ENCODE measurements at regions not wholly inside any gene's neighbourhood (a gene's known extent, or its start where the extent isn't known, plus 50 kb on each side); places are given as distances from the start of the nearest gene placed in this dataset.

DNA sequence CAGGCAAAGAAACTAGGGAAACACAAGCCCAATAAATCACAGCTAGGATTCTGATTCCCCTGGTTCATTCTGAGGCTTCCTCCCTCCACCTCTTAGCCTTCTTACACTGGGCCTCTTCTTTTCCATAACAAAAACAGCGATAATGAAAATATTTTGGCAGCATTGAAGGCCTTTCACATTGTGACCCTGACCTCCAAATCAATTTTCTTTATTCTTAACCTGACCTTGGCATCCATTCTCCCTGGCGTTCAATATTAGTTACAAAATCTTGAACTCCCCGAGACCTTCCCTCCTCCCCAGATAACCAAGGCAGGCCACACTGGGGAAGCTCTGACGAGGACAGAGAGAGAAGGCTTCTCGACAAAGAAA is 399.9 kb downstream of the ZSWIM6 start:
- no peak for TF ChIP-seq CSDC2 (CRISPR knock-in tag; IDR thresholded peaks at IDR 0.05)
- TF ChIP-seq, protein P1, sequence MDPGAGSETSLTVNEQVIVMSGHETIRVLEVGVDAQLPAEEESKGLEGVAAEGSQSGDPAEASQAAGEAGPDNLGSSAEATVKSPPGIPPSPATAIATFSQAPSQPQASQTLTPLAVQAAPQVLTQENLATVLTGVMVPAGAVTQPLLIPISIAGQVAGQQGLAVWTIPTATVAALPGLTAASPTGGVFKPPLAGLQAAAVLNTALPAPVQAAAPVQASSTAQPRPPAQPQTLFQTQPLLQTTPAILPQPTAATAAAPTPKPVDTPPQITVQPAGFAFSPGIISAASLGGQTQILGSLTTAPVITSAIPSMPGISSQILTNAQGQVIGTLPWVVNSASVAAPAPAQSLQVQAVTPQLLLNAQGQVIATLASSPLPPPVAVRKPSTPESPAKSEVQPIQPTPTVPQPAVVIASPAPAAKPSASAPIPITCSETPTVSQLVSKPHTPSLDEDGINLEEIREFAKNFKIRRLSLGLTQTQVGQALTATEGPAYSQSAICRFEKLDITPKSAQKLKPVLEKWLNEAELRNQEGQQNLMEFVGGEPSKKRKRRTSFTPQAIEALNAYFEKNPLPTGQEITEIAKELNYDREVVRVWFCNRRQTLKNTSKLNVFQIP (CRISPR knock-in tag; IDR thresholded peaks at IDR 0.05; ENCODE audit: borderline replicate concordance, low read depth), result no peak
- TF ChIP-seq, protein P2, sequence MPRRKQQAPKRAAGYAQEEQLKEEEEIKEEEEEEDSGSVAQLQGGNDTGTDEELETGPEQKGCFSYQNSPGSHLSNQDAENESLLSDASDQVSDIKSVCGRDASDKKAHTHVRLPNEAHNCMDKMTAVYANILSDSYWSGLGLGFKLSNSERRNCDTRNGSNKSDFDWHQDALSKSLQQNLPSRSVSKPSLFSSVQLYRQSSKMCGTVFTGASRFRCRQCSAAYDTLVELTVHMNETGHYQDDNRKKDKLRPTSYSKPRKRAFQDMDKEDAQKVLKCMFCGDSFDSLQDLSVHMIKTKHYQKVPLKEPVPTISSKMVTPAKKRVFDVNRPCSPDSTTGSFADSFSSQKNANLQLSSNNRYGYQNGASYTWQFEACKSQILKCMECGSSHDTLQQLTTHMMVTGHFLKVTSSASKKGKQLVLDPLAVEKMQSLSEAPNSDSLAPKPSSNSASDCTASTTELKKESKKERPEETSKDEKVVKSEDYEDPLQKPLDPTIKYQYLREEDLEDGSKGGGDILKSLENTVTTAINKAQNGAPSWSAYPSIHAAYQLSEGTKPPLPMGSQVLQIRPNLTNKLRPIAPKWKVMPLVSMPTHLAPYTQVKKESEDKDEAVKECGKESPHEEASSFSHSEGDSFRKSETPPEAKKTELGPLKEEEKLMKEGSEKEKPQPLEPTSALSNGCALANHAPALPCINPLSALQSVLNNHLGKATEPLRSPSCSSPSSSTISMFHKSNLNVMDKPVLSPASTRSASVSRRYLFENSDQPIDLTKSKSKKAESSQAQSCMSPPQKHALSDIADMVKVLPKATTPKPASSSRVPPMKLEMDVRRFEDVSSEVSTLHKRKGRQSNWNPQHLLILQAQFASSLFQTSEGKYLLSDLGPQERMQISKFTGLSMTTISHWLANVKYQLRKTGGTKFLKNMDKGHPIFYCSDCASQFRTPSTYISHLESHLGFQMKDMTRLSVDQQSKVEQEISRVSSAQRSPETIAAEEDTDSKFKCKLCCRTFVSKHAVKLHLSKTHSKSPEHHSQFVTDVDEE (CRISPR knock-in tag; IDR thresholded peaks at IDR 0.05), result no peak
- TF ChIP-seq PPARA (CRISPR knock-in tag; IDR thresholded peaks at IDR 0.05; ENCODE audit: borderline replicate concordance), result no peak
- no peak for TF ChIP-seq TCF4 (CRISPR knock-in tag; IDR thresholded peaks at IDR 0.05; ENCODE audit: borderline replicate concordance)
- TF ChIP-seq OSR1 (CRISPR knock-in tag; IDR thresholded peaks at IDR 0.05), result no peak
- TF ChIP-seq BACH2 (CRISPR knock-in tag; IDR thresholded peaks at IDR 0.05; ENCODE audit: borderline replicate concordance), result no peak
- no peak for TF ChIP-seq ARNTL (CRISPR knock-in tag; IDR thresholded peaks at IDR 0.05; ENCODE audit: borderline replicate concordance, low read depth)
- TF ChIP-seq GLIS3 (CRISPR knock-in tag; IDR thresholded peaks at IDR 0.05), result no peak
- TF ChIP-seq ISL1 (CRISPR knock-in tag; IDR thresholded peaks at IDR 0.05), result no peak
- no peak for TF ChIP-seq ZC3H10 (CRISPR knock-in tag; IDR thresholded peaks at IDR 0.05)
- no peak for ATAC-seq

DNA sequence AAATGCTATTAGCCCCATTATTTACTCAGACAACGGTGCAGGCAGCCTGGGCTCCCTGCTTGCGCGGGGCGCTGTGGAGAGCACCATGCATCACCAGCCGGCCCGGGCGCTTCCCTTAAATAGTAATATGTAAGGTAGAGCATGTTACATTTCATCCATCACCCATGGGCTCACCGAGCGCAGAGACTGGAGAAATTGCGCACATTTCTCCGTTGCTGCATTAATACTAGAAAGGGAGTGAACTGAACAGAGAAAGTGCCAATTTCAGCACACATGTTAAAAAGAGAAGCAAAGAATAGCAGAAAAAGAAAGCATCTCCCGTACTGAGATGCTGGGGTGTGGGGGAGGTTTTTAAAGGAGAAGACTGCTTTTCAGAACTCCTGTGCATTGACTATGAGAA is 400.3 kb downstream of the ZSWIM6 start:
- no peak for ATAC-seq
- TF ChIP-seq ZC3H10 (CRISPR knock-in tag; IDR thresholded peaks at IDR 0.05) (no peak), ZFP30 (CRISPR knock-in tag; IDR thresholded peaks at IDR 0.05) (no peak), ZNF565 (CRISPR knock-in tag; conservative IDR thresholded peaks at IDR 0.05; ENCODE audit: low read depth) (no peak), CSDC2 (CRISPR knock-in tag; IDR thresholded peaks at IDR 0.05) (no peak), RARB (CRISPR knock-in tag; IDR thresholded peaks at IDR 0.05) (no peak), ISL1 (CRISPR knock-in tag; IDR thresholded peaks at IDR 0.05) (no peak), TCF4 (CRISPR knock-in tag; IDR thresholded peaks at IDR 0.05; ENCODE audit: borderline replicate concordance) (no peak), OSR1 (CRISPR knock-in tag; IDR thresholded peaks at IDR 0.05) (no peak), ARNTL (CRISPR knock-in tag; IDR thresholded peaks at IDR 0.05; ENCODE audit: borderline replicate concordance, low read depth) (no peak), PPARA (CRISPR knock-in tag; IDR thresholded peaks at IDR 0.05; ENCODE audit: borderline replicate concordance) (no peak), ESRRG (CRISPR knock-in tag; IDR thresholded peaks at IDR 0.05) (no peak)
- TF ChIP-seq, protein P3, sequence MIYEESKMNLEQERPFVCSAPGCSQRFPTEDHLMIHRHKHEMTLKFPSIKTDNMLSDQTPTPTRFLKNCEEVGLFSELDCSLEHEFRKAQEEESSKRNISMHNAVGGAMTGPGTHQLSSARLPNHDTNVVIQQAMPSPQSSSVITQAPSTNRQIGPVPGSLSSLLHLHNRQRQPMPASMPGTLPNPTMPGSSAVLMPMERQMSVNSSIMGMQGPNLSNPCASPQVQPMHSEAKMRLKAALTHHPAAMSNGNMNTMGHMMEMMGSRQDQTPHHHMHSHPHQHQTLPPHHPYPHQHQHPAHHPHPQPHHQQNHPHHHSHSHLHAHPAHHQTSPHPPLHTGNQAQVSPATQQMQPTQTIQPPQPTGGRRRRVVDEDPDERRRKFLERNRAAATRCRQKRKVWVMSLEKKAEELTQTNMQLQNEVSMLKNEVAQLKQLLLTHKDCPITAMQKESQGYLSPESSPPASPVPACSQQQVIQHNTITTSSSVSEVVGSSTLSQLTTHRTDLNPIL (CRISPR knock-in tag; IDR thresholded peaks at IDR 0.05; ENCODE audit: low read depth), result no peak

DNA sequence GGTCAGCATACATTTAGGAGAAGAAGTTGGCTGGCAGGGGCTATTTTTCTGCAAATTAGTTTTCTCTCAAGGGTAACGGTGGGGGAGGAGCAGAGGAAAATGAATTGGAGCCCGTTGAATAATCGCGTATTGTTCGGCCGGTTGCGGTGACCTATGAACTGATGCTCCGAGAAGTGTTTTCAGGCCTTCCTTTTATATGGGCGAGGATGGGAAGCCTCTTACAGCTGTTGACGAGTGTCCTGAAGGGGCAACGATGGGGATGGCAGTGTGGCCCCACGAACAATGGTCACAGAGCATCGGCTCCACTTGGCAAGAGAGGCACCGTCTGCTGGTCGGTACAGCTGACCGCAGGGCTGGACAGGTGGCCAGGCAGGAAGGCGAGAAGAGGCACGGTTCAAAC is 400.7 kb downstream of the ZSWIM6 start:
- no peak for TF ChIP-seq ZNF70 (CRISPR knock-in tag; IDR thresholded peaks at IDR 0.05)
- TF ChIP-seq ARNTL (CRISPR knock-in tag; IDR thresholded peaks at IDR 0.05; ENCODE audit: borderline replicate concordance, low read depth), result no peak
- TF ChIP-seq ZFP30 (CRISPR knock-in tag; IDR thresholded peaks at IDR 0.05), result no peak
- TF ChIP-seq CSDC2 (CRISPR knock-in tag; IDR thresholded peaks at IDR 0.05), result no peak
- TF ChIP-seq OSR1 (CRISPR knock-in tag; IDR thresholded peaks at IDR 0.05), result no peak
- no peak for TF ChIP-seq BACH2 (CRISPR knock-in tag; IDR thresholded peaks at IDR 0.05; ENCODE audit: borderline replicate concordance)
- no peak for TF ChIP-seq ZC3H10 (CRISPR knock-in tag; IDR thresholded peaks at IDR 0.05)
- TF ChIP-seq, protein P4, sequence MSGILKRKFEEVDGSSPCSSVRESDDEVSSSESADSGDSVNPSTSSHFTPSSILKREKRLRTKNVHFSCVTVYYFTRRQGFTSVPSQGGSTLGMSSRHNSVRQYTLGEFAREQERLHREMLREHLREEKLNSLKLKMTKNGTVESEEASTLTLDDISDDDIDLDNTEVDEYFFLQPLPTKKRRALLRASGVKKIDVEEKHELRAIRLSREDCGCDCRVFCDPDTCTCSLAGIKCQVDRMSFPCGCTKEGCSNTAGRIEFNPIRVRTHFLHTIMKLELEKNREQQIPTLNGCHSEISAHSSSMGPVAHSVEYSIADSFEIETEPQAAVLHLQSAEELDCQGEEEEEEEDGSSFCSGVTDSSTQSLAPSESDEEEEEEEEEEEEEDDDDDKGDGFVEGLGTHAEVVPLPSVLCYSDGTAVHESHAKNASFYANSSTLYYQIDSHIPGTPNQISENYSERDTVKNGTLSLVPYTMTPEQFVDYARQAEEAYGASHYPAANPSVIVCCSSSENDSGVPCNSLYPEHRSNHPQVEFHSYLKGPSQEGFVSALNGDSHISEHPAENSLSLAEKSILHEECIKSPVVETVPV (CRISPR knock-in tag; IDR thresholded peaks at IDR 0.05), result no peak
- no peak for ATAC-seq

DNA sequence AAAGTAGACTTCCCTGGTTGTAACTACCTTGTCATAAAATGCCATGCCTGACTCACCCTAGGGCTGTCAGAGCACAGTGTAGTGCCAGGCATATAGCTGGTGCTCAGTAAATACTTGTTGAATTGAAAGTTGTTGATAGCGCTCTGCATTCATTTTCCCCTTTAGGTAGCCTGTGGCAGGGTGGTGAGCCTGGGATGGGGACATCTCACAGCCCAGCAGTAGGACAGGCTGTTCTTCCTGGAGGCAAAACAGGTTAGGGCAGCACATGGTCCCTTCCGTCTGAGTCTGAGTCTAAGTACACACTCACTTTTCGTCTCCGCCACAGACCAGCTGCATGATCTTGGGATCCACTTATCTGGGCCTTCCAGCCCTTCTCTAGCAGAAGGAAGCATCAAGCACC is 401.9 kb downstream of the ZSWIM6 start:
- ATAC-seq, result no peak
- TF ChIP-seq PPARA (CRISPR knock-in tag; IDR thresholded peaks at IDR 0.05; ENCODE audit: borderline replicate concordance) (no peak), ZFP30 (CRISPR knock-in tag; IDR thresholded peaks at IDR 0.05) (no peak), RARB (CRISPR knock-in tag; IDR thresholded peaks at IDR 0.05) (no peak), BACH2 (CRISPR knock-in tag; IDR thresholded peaks at IDR 0.05; ENCODE audit: borderline replicate concordance) (no peak)

DNA sequence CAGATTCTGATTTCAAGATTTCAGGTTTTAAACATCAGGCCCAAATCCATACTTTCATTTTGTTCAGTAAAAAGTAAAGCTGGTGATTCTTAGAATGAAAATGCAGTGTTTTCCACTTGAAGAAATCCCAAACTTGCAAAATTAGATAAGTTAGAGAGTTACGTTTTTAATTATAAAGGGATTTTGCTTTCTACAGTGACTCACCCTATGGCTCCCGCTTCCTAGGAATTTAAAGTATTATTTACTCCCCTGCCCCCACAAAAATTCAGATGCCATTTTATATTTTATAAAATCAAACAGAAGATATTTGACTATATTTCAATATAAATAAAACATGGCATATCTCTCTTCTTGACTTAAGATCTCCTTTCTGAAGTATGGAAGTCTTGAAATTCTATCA is 402.9 kb downstream of the ZSWIM6 start:
- ATAC-seq, result peak; percentile 69
- no peak for TF ChIP-seq ESRRG (CRISPR knock-in tag; IDR thresholded peaks at IDR 0.05)
- no peak for TF ChIP-seq RARB (CRISPR knock-in tag; IDR thresholded peaks at IDR 0.05)
- no peak for TF ChIP-seq ZC3H10 (CRISPR knock-in tag; IDR thresholded peaks at IDR 0.05)
- no peak for TF ChIP-seq TOX (CRISPR knock-in tag; IDR thresholded peaks at IDR 0.05; ENCODE audit: borderline replicate concordance)
- no peak for TF ChIP-seq ZNF70 (CRISPR knock-in tag; IDR thresholded peaks at IDR 0.05)
- TF ChIP-seq ARNTL (CRISPR knock-in tag; IDR thresholded peaks at IDR 0.05; ENCODE audit: borderline replicate concordance, low read depth), result no peak
- TF ChIP-seq ISL1 (CRISPR knock-in tag; IDR thresholded peaks at IDR 0.05), result no peak
- TF ChIP-seq TCF4 (CRISPR knock-in tag; IDR thresholded peaks at IDR 0.05; ENCODE audit: borderline replicate concordance), result no peak
- TF ChIP-seq, protein P2 (CRISPR knock-in tag; IDR thresholded peaks at IDR 0.05), result no peak
- TF ChIP-seq, protein P4 (CRISPR knock-in tag; IDR thresholded peaks at IDR 0.05), result no peak
- TF ChIP-seq ZFP30 (CRISPR knock-in tag; IDR thresholded peaks at IDR 0.05), result no peak
- no peak for TF ChIP-seq ZFP3 (CRISPR knock-in tag; IDR thresholded peaks at IDR 0.05)
